ENCODE measurements at regions not wholly inside any gene's neighbourhood (a gene's known extent, or its start where the extent isn't known, plus 50 kb on each side); places are given as distances from the start of the nearest gene placed in this dataset.

- no peak for DNase-seq (ENCODE audit: low spot score)
Measured at GRCh38 chr12:118850244-118850825, 131.0 kb upstream of the SRRM4 start.

DNA sequence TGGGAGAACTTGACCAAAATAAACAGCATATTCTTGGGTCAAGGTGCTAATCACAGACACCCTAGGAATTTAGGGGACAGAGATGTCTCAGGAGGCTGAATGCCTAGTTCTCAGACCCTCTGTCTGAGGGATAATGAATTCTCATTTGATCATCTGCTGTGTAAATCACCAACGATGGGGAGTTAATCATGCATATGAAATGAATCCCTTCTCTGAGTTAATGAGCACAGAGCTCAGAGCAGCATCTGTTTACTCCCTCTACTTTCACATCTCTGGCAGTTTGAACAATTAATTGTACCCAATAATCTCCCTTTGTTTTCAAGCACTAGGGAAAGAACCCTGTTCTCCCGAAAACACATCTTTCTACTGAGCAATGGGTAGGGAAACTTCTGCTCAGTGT, 129.4 kb upstream of the SRRM4 start:
- no peak for DNase-seq (ENCODE audit: low spot score)

- DNase-seq (ENCODE audit: low spot score): no peak
Measured at GRCh38 chr12:118853634-118854033, 127.7 kb upstream of the SRRM4 start.

DNA sequence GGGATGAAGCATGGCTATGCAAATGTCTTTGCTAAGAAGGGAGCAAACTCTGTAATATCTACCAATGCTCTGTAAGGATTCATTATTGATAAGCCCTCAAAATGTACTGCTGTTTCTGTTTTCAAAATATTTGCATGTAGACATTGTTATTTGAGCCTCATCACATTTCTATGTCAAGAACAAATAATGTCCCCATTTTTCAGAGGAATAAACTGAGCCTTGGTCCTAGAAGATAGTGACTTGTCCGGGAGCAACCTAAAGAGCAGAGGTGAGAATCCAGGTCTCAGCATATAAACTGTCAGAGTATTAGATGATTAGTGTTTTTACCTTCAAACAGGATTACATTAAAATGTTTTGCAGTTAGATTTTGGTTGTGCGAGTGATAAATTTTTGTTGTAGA, 125.5 kb upstream of the SRRM4 start:
- no peak for DNase-seq (ENCODE audit: low spot score)

DNA sequence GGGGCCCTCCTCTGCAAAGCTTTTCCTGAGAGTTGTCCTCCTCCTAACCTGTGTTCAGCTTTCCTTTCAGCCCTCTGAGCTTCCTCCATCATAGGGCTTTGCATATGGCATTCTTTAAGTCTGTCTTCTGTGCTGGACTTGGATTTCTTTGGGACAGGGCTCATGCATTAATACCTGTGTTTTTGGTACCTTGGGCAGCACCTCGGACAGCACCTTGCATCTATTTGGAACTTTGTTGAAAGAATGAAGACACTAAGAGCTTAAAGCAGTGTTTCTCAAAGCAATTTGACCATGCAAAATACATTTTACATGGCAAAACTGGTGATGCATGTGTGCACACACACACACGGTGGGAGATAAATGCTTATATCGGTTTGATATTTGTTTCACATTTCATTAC, 115.0 kb upstream of the SRRM4 start:
- DNase-seq (ENCODE audit: low spot score): no peak

- DNase-seq (ENCODE audit: low spot score): no peak
Measured at GRCh38 chr12:118870551-118870950, 110.8 kb upstream of the SRRM4 start.

DNA sequence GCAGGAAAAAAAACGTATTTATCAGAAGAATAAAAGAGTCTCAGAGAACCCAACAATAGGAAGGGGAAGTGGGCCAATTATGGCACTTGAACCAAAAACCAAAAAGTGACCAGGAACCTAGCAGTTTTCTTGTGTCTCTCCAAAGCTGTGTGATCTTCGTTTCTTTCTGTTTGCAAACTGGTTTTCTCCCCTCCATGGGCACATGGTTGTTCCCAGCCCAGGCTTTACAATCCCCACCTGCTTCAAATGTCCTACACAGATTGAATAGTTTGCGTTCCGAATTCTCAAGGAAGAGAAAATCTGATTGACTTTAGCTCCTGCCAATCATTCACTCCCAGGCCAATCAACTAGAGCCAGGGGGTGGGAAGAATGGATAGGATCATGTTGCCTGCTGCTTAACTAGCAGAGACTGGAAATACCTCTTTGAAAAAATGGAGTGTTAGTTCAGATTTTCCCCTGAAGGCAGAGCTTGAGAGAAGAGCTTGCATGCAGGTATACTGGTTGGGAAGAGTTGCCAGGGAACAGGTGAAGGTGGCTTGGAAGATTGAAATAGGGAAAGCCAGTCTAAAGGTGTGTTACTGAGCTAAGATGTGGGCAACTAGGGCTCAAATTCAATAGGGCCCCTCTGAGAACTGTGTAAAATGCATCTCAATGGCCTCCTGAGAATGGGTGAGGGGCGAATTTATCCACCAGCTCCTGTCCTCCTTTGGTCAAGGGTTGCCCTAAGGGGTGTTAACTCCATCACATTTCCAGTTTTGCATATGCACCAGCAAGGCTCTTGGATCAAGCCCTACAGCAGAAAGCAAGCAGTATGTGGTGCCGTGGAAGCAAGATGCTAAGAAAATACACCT, 106.4 kb upstream of the SRRM4 start:
- DNase-seq (ENCODE audit: low spot score): peak; percentile 5

DNA sequence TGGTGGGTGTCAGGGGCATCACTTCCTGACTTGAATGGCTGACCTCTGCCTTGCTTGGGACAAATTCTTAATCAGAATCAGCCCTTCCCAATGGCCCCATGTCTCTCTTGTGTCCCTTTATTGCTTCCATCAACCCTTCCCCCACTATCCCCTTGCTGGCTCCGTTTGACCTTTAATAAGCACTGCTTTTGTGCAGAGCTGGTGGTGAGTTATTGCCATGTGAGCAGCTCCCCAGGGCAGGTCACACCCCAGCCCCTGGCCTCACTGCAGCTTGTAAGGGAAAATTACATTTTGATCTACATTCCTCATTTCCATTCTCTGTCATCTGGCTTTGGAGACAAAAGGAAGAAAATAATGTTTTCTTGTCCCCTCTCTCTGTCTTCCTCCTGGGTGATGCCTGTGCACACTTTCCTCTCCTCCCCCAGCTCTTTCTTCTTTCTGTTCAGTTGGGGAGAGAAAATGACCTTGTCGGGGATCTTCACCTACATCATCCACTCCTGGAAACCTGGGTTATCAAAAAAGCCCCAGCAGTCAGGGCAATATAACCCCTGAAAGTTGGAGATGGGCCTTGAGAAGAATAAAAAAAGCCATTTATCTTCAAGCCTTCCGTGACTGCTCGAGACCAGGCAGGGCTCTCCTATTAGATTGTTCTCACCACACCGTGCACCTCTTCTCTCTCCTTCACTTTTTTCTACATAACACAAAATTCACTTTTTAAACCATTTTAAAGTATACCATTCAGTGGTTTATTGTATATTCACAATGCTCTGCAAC, 100.4 kb upstream of the SRRM4 start:
- no peak for DNase-seq (ENCODE audit: low spot score)

GRCh38 chr12:118884226-118884625, 97.1 kb upstream of the SRRM4 start:
- DNase-seq (ENCODE audit: low spot score): no peak

GRCh38 chr12:118900993-118901392, 80.3 kb upstream of the SRRM4 start:
- DNase-seq (ENCODE audit: low spot score): no peak

GRCh38 chr12:118908811-118909210, 72.5 kb upstream of the SRRM4 start:
- no peak for DNase-seq (ENCODE audit: low spot score)

GRCh38 chr12:118912697-118913270, 68.6 kb upstream of the SRRM4 start:
- DNase-seq (ENCODE audit: low spot score): no peak

GRCh38 chr12:118921761-118922160, 59.6 kb upstream of the SRRM4 start:
- DNase-seq (ENCODE audit: low spot score): no peak

DNA sequence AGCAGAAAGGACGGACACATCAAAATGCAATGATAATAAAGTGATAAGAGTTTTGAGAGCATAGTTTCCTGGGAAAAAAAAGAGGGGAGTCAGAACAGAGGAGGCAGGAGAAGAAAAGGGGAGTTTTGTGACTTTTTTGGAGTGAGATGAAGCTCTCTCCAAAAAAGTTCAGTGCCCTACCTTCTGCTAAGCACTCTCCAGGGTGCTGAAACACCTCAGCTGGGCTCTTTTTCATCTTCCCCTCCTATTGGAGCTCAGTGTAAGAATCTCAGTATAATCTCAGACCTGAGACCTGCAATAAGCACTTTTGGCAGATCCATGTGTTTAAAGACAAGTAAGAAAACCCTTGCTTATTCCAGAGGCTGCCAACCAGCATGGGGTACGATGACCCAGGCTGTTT, 58.9 kb upstream of the SRRM4 start:
- no peak for DNase-seq (ENCODE audit: low spot score)

DNA sequence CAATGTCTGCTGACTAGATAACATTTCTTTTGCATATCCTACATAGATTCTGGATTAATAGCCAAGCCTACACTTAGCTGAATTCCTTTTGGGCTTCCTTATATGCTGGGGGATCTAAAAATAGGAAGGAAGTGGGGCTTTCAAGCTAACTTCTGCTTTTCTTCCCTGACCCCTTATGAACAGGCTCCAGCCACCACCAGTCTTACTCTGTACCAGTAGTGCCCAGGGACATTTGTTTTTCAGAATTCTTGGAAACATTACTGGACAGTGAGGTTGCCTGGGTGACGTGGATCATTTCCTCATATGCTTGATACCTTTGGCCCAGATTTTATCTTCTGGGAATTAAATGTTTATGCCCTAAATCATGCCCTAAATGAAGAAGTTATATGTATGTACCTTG, 55.9 kb upstream of the SRRM4 start:
- no peak for DNase-seq (ENCODE audit: low spot score)

DNA sequence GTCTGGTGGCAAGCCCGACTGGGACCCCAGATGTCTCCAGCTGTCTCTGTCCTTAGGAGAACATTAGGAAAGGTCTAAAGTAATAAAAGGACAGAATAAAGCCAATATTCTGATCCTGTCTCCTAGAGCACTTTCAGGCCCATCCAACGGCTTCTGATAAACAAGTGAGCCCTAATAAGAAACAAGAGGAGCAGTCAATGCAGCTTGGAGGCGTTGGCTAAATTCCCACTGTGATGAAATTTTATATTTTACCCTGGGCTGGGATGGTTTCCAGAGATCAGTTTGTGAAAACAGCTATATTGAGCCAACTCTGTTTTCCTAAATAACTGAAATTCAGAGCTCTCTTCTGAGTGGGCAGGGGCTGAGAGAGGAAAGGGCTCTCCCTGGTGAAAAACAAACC, 55.5 kb upstream of the SRRM4 start:
- no peak for DNase-seq (ENCODE audit: low spot score)

Small RNA genes lying in the stretch of these regions (small RNA-seq; reads per million reads assigned to genes)
- gene RF00428 (0 to 0.04 reads per million in 2 experiments), gene RNA5SP374 (0.03 to 0.04 reads per million in 2 experiments)

All from SK-N-DZ (cell line).